Right lobe of liver (tissue), 4 donors: ENCODE measurements at regions not wholly inside any gene's neighbourhood (a gene's known extent, or its start where the extent isn't known, plus 50 kb on each side); places are given as distances from the start of the nearest gene placed in this dataset.

Source experiments
- POLR2A ChIP-seq: fragments of 450-650 bp; IDR thresholded peaks from one replicate; pipeline ENCODE4 v1.6.1; 2017; ENCODE audit warnings: antibody characterized with exemption, mild to moderate bottlenecking
- TF ChIP-seq, protein P1 (sequence below), 4 donors: fragments of 200-600 bp in 3 of 4; fragments of 450-650 bp in 1 of 4; IDR thresholded peaks; one replicate each; pipeline versions ENCODE4 v1.5.1 to v1.8.0; 2016 to 2022; ENCODE audit warnings: antibody characterized with exemption in 4 of 4, mild to moderate bottlenecking in 2 of 4
- donor health status: DM: no; HTN: no; CAD: no.
- donor health status: DM: no; HTN: no; CAD: no.
- donor health status: DM: no; HTN: yes; CAD: no.

DNA sequence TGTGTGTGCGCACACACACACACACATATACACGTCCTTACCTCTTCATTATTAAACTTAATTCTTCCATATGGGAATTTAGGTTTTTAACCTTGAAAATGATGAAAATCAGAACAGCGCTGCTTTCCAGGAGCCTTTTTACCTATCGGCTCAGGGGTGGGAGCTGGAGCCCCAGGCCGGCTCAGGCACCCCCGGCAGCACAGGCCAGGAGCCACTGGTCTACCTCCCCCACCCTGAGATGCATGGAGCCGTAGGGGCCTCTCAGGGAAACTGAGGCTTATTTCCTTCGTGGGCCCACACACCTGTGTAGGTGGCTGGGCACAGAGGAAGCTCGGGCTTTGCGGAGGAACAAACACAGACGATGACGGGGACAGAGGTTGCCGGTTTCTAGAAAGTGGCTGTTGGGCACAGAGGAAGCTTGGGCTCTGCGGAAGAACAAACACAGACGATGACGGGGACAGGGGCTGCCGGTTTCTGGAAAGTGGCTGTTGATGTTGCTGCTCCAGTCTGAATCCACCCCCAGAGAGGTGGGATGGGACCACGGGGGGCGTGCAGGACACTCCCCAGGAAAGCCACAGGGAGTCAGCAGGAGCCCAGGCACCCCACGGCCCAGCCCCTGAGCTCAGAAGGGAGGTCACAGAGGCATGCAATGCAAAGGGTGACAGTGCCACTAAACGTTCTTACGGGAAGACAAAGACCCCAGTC is 149.4 kb downstream of the BRD1 start:
- TF ChIP-seq, protein P1, sequence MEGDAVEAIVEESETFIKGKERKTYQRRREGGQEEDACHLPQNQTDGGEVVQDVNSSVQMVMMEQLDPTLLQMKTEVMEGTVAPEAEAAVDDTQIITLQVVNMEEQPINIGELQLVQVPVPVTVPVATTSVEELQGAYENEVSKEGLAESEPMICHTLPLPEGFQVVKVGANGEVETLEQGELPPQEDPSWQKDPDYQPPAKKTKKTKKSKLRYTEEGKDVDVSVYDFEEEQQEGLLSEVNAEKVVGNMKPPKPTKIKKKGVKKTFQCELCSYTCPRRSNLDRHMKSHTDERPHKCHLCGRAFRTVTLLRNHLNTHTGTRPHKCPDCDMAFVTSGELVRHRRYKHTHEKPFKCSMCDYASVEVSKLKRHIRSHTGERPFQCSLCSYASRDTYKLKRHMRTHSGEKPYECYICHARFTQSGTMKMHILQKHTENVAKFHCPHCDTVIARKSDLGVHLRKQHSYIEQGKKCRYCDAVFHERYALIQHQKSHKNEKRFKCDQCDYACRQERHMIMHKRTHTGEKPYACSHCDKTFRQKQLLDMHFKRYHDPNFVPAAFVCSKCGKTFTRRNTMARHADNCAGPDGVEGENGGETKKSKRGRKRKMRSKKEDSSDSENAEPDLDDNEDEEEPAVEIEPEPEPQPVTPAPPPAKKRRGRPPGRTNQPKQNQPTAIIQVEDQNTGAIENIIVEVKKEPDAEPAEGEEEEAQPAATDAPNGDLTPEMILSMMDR (IDR thresholded peaks at IDR 0.05) = no peak
- no peak for TF ChIP-seq POLR2A
